SK-MEL-5 (cell line): ENCODE measurements at regions not wholly inside any gene's neighbourhood (a gene's known extent, or its start where the extent isn't known, plus 50 kb on each side); places are given as distances from the start of the nearest gene placed in this dataset.
"Not testable (repeated sequence)": the region's sequence is repeated elsewhere in the genome, so short reads cannot be mapped to it uniquely, and the experiment has no call there.

Source experiments
- DNase-seq: peaks from one replicate; pipeline ENCODE4 v3.0.0-alpha.2; 2016; ENCODE audit warnings: low read depth, low spot score
- in situ Hi-C: cut with HindIII; loops from 2 replicates; pipeline ENCODE4 v1.10.0; 2016; ENCODE audit warnings: low sequenced_read_pairs, high pct_unique_total_duplicates, low pct_unique_long_range_greater_than_20kb

DNA sequence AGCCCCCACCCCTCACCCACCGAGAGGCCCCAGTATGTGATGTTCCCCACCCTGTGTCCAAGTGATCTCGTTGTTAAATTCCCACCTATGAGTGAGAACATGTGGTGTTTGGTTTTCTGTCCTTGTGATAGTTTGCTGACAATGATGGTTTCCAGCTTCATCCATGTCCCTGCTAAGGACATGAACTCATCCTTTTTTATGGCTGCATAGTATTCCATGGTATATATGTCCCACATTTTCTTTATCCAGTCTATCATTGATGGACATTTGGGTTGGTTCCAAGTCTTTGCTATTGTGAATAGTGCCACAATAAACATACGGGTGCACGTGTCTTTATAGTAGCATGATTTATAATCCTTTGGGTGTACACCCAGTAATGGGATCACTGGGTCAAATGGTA, 79.2 kb downstream of the PXDC1 start:
- DNase-seq, in situ Hi-C loops: not testable (repeated sequence)

DNA sequence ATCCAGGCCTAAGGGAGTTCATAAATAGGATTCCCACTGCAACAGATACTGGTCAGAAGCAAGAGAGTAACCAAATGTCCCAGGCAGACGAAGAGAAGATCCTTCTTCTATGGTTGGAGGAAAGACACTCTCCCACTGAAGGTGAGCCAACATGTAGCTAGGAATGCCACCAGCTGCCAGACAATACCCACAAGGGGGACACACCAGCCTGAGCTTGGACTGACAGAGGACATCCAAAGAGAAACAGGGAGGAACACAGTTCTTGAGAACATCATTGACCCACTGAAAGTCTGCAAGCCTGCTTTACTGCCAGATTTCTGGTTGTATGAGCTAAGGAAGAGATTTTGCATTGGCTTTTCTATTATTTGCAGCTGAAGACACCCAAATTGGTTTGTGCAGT, 80.1 kb downstream of the PXDC1 start:
- in situ Hi-C loops = no loop called here
- DNase-seq = no peak

DNA sequence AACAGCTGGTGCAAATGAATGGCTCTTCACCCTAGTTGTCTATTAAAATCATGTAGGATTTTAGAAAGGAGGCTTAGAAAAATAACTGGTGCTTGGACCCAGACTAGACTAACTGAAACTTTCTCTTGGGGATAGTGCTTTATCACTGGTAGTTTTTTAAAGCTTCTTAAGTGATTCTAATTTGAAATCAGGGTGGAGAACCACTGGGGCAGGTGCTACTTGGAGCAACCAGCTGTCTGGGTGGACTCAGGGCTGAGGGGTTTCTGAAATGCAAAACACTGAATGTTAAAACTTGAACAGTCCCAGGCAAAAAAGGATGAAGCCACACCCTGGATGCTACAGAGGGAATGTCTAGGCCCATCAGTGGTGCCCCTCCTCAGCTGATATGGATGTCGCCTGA, 81.2 kb downstream of the PXDC1 start:
- no peak for DNase-seq
- in situ Hi-C loops = no loop called here

DNA sequence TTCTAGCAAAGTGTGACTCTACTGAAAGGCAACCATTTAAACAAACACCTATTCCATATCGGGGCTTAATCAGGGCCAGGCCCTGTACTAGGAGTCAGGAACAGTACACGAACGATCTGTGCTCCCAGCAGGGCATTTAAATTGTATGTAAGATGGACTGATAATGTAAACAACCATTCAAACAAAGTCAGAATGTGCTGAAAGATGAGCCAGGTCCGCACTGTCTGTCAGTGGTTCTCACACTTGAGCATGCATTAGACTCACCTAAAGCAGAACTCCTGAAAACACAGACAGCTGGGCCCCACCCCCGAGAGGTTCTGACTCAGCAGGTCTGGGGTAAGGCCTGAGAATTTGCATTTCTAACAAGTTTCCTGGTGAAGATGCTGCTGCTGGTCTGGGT, 81.6 kb downstream of the PXDC1 start:
- DNase-seq = no peak
- in situ Hi-C loops = no loop called here

DNA sequence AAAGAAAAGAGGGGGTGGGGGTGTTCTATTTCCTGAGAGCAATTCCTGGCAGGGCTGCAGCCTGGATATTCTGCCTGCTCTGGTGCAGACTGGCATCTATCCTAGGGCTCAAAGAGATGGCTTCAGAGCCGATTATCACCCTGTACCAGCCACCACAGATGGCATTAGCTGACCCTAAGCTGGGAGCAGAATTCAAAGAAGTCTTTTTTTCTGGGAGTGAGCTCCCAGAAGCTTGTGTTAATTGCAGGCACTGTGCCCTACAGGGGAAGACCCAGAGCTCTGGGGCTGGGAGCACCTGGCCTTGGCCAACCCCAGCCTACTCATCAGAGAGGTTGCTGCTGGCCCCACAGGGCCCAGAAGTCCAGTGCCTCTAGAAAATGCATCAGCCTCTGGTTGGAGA, 85.9 kb downstream of the PXDC1 start:
- no peak for DNase-seq
- in situ Hi-C loops = no loop called here

DNA sequence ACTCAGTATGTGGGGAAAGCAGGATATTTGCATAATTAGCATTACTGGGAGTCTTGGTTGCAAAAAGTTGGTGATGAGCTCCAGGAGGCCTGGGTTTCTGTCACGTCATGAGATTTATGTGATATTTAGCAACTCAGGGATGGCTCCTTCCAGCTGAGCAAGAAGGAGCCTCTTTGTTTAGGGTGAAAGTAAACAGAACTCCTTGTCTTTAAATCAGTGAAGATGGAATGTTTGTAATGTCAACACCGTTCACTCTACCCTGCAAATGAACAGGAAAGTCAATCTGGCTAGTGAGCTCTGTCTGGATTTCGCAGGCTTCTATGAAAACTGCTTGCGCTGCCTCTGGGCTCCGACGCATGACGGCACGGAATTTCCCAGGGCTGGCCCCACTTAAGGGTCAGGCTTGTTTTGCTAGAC, 86.9 kb downstream of the PXDC1 start:
- peak; percentile 42 for DNase-seq
- in situ Hi-C loops = no loop called here

DNA sequence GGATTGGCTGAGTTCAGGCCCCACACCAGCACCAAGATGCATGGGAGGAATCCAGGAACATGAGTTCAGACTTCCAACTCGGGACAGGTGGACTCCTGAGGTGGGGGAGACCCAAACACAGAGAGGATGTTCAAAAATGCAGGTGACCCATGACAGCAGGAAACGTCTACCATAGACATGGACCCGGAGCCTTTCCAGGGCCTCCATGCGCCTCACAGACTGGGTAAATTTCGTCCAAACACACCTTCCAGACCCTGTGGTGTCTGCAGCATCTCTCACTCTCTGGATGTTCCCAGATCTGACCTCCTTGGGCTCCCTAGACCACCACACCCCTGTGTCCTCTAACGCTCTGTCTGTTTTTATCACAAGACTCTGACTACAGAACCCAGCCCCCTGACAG, 87.7 kb downstream of the PXDC1 start:
- no peak for DNase-seq
- in situ Hi-C loops = no loop called here

DNA sequence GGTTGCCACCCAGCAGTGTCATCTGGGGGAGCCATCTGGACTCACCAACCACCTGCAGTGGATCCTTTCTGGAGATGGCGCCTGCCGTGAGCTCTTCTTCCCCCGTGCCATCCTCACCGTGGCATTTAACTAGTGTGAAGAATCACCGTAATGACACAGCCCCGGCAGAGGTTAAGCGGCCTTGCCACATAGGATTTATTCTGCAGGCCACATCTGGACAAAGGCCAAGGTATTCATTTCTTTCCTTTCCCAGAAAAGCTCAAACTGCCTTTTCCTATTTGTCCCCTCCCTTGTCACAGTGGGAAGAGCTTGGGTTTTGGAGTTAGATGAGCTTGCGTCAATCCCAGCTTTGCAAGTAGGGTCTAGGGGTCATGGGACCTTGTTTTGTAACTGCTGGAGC, 88.4 kb downstream of the PXDC1 start:
- in situ Hi-C loops = no loop called here
- no peak for DNase-seq

DNA sequence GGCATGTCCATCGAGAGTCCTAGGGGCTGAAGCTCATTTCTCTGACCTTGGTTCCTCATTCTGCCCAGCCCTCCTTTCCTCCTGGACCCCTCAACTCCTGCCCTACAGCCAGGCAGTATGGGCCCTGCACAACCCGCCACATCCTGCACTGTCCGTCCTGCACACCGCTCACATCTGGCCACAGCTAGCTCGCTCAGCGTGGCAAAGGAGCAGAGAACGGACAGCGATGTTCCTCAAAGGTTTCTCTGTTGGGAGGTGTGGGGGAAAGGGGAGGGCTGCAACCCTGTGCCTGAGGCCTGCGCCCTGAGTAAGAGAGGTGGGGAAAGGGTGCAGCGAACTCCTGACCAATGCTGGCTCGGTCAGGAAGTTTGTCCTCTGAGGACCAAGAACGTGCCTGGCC, 90.1 kb downstream of the PXDC1 start:
- in situ Hi-C loops = no loop called here
- DNase-seq = no peak

DNA sequence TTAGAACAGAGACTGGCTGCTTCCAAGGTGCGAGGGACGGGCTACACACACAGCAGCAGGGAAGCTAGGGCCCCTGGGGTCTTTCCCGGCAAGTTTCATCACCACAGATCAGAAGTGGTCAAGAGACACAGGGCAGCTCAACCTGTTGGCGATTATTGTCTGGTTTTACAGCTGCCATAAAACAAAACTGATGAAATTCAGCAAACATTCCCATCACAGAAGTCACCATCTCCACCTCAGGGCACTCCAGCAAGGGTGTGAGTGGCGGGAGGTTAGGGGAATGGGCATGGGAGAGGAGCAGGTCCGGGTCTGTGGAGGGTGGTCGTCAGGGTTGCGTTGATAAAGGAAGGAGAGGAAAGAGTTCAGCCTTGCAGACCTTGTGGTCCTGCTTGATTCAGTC, 91.0 kb downstream of the PXDC1 start:
- no peak for DNase-seq
- in situ Hi-C loops = no loop called here

DNA sequence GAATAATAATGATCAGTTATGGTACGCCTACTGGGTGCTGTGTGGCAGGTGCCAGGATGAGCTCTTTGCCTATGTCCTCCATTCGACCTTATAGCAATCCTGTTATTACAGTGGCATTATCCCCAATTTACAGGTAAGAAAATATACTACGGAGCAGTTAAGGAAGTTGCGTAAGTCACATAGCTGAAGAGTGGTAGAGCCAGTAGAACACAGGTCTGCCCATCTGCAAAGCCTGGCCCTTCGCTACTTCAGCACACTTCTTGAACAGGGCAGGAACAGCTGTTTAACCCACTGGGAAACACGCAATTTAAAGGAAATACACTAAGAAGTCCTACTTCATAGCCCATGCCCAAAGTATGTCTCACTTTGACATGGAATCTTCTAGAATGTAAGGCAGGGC, 91.8 kb downstream of the PXDC1 start:
- in situ Hi-C loops = no loop called here
- DNase-seq = no peak

DNA sequence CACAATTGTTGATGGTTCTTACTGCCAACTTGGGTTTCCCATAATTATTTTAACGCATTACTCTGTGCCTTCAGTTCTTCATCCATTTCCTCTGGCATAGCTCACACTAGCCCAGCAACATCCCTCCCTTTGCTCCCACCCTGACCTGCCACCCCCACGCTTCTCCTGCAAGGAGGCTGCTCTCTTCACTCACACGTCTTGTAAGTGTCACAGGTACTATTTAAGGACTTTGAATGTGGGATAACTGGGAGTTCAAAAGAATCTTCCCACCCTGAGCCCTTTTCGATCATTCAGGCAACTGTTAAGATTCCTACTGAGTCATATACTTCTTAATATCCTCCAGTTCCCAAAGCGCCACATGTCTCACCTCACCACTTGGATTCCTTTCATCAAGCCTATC, 95.4 kb downstream of the PXDC1 start:
- in situ Hi-C loops = no loop called here
- DNase-seq = no peak

DNA sequence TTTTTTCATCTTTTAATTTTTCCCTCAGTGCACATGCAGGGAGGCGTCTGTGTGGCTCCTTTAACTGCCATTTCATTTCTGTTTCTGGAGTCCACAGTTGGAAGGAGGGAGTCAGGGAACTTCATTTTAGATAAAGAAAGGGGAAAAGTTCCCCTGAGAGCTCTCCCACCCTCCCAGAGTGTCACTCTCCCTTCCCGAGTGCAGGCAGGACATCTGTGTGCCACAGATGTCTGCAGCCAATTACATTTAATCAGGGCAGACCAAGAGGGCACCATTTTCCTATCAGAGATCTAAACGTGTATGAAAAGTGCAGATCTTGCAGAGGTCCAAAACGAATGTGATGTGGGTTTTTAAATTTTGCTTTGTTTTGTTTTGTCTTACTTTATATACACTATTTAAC, 96.6 kb downstream of the PXDC1 start:
- DNase-seq = no peak
- in situ Hi-C loops = no loop called here

DNA sequence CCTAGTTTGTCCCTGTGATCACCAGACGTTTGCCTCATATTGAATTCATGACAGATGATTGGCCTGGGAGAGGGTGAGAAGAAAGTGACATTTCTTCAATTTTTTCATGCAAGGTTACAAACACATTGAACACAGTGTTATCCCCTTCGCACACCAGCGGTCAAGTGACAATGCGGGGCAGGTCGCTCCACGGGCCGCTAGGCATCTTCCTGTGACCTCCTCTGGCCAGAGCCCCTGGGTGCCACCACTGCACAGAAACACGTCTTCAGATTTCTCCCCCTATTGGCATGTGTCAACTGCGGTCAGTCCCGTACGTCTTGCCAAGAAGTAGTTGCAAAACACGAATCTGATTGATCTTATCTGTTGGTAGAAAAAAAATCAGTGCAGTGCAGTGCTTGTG, 97.1 kb downstream of the PXDC1 start:
- in situ Hi-C loops = no loop called here
- DNase-seq = no peak

DNA sequence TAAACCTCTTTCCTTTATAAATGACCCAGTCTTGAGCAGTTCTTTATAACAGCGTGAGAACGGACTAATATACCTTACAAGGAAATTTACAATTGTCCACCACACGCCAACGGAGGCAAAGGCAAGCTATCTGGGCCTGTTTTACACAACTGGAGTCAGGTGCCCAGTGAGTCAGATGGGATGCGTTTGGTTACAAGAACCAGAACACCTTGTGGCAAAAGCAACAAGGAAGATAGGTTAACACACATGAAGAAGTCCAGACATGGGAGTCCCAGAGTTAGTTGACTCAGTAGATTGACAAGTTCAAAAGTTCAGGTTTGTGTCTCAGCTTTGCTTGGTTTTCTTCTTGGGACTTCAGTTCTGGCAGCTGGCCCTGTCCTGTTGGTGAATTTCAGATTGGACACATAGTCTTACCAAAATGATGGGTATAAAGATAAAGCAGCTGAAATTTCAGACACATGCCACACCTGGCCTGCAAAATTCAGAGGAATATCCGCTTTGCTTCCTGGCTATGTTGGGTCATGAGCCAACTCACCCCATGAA, 97.9 kb downstream of the PXDC1 start:
- in situ Hi-C loops = no loop called here

DNA sequence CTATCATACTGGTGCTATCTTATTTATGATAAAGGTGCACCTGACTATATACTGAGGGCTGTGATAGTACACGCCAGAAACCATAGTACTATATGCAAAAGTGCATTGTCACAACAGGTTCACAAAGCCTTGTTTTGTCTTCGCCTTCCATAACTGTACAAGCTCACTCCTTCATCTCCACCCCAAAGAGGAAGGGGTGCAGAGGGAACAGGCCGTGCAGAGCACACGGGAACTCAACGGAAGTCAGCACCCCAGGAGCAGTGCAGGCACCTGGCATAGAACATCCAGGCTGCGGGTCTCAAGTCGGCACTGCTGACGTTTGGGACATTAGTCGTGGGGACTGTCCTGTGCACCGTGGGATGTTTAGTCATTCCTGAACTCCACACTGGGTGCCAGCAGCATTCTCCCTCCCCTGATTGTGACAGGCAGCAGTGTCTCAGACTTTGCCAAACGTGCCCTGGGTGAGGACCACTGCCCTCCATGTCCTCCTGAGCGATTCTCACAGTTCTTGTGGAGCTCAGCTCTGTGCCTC, 99.7 kb downstream of the PXDC1 start:
- in situ Hi-C loops = no loop called here
- DNase-seq = no peak

More for the DNA sequence above, 97.9 kb downstream of the PXDC1 start:
- no peak for DNase-seq

DNA sequence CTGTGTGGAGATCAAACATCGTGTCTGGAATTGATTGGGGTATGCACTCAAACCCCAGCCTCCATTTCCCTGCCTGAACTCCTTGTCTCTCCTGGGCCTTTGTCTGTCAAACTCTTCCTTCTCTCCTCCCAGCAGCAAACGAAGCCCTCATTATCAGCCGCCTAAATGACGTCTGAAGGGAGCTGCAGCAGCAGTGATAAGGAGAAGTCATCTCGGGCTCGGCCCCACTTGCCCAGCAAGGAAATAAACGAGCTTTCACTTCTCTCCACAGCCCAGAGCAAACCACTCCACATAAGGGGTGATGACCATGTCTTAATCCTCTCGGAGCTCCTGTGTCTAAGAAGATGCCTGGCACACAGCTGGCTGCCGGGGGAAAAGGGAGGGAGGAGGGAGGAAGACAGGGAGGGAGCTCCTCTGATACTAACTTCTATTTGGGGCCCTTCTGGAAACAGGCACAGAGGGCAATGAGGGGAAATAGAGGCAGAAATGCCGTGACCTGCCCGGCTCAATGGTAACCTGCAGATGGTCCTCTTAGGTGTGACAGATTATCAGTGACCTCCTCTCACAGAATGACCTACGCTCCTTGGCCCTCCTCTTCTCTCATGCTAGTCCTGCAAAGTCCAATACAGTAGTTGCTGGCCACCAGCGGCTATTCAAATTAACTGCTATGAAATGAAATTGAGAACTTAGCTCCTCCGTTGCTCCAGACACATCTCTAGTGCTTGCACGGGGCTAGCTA, 100.4 kb downstream of the PXDC1 start:
- in situ Hi-C loops = no loop called here
- no peak for DNase-seq

DNA sequence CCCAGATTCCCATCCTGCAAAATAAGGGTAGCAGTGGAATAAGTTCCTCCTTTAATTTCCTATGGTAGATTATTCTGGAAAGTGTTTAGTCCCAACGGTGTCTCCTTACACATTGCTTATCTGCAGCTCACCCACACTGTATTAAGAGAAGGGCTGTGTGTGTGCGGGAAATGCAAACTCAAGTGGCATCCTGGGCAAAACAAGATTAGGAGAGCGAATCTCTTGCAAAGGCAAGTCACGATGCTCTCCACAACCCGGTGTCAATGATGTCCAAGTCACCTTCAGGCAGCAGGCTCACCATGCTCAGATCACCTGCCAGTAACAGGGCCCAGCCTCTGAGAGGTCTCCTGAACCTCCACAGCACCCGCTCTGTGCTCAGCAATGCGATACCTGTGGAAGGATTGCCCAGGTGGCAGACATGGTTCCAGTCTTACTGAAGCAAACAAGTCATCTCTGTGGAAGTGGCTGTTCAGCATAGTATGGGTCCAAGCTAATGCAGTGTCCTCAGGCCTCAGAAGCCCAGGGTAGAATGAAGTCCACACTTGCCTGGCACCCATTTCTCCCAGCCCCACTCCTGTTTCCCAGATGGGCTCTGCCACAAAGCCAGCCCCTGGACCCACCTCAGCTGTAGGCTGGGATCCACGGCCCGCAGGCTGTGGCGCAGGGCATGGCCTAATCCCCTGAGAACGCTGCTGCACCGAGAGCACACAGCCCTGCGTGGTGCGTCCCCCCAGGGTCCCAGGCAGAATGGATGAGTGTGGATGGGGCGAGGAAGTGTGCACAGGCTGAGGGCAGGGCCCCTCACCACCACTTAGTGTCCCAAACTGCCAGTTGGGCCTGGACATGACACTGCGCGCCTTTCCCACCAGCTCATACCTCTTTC, 101.2 kb downstream of the PXDC1 start:
- in situ Hi-C loops = no loop called here
- no peak for DNase-seq

DNA sequence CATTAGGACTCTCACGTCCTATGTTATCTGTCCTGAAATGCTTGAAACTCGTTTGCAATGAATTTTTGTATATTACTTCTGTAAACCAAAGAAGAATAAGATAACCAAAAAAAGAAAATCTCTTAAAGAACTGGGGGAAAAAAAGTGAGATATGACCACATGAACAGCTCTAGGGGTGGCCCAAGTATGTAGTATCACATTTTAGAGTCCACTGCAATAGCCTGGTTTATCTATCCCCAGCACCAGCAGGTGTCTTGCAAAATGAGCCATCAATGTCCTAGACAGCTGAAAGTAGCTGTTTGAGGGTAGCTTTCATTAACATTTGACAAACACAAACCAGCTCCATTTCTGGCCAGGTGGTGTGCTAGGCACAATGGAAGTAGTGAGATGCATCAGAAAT, 102.8 kb downstream of the PXDC1 start:
- no peak for DNase-seq
- in situ Hi-C loops = no loop called here
